HG03565 (cell line): ENCODE measurements at regions not wholly inside any gene's neighbourhood (a gene's known extent, or its start where the extent isn't known, plus 50 kb on each side); places are given as distances from the start of the nearest gene placed in this dataset.
"Not testable (repeated sequence)": the region's sequence is repeated elsewhere in the genome, so short reads cannot be mapped to it uniquely, and the experiment has no call there.

Source experiments
- ATAC-seq: cut with Tn5 transposase; IDR thresholded peaks from one replicate; pipeline ENCODE4 v1.9.1; 2021; ENCODE audit warnings: mild to moderate bottlenecking, moderate library complexity; ENCODE audit not compliant: unreplicated experiment

DNA sequence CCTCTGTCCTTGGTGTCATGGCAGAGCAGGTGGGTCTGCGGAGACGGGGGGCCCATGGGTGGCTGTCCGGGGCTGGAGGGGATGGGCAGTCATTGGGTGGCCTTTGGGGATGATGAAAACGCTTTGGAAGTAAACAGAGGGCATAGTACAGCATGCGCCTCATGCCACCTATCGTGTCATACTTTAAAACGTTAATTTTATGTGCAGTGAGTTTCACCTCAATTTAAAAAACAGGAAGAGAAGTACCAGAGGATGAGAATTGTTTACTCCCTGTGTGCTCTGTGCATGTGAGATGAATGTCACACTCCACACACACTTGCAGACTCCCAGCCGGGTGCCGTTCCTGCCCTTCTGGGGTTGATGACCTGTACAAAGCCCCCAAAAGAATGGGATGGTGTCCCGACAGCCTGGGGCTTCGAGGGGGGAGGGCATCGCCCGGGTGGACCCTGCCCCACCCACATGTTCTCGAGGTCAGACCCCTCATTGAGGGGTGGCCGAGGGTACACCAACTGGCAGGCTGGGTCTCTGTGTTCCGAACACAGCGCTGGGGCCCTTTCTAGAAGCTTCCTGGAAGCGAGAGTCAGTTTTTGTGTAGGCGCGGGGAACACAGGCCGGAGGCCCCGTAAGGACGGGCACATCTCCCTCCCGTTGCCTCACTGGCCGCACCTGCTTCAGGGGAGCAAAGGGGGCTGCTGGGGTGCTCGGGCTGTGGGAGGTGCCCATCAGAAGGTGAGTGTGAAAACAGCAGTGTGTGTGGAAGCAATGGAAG lies 153.2 kb downstream of the LAT start:
- not testable (repeated sequence) for ATAC-seq

DNA sequence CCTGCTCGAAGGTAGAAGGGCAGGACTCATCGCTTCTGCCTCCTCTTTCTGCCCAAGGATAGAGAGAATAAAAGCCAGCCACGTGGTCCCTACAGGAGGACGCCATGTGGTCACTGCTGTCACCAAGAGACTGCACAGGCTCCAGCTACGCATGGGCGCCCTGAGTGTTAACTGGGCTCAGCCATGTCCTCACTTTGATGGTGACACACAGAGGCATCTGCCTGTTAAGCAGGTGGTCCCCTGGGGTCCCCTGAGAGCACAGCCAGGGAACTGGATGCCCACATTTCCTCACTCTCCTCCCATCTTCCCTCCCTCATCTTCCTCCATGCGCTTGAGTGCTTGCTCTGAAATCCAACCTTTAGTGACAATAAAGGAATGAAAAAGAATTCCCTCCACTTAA lies 152.6 kb downstream of the LAT start:
- ATAC-seq: not testable (repeated sequence)

DNA sequence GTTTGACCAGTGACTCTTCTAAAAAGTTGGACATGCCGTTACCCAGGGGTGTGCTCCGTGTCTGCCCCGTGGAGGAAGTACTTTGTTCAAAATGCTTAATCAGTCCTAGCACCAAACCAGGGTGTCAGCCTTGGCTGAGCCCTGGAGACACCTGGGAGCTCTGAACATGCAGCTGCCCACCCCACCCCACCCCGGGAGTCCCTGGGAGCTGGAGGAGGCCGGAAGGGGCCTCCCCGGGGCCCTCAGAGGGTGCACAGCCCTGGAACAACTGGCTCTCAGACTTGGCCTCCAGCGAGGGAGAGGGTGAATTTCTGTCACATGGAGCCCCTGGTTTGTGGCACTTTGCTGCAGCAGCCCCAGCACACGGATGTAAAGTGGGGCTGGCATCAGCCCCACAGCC lies 152.1 kb downstream of the LAT start:
- not testable (repeated sequence) for ATAC-seq

DNA sequence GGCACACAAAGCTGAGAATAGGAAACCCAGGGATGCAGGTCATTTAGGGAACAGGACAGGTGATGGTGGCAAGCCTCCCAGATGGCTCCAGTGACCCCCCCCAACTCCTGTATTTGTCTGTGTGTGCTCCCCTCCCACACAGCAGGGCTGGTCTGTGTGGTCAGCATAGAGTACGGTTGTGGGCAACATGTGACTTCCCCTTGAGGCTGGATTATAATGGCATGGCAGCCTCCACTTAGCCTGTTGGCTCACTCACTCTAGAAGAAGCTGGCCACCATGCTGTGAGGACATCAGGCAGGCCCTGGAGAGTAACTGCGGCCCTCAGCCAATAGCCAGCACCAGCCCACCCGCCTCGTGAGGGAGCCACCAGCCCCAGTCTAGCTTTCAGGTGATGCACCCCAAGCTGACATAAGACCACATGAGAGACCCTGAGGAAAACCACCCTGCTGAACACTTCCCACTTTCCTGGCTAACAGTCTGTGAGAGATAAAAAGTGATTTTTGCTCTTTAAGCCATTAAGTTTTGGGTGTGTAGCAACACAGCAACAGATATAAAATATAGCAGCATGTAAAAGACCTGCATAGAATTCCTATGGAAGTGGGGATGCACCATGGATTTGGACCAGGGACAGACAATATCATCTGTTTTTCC lies 151.3 kb downstream of the LAT start:
- not testable (repeated sequence) for ATAC-seq

DNA sequence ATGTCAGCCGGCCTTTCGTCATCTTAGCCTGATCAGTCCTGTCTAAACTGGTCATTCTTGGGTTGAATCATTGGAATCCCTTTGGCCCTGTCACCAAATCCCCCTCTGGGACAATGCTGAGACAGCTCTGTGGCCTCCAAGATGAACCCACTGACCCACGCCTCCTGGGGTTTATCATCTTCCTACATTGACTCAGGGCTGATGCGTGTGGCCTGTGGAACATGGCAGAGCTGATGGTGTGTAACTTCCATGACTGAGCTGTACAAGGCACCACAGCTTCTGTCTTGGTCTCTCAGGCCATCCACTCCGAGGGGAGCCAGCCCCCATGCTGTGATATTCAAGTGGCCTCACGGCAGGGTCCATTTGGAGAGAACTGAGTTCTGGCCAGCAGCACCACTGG lies 150.2 kb downstream of the LAT start:
- ATAC-seq: not testable (repeated sequence)

DNA sequence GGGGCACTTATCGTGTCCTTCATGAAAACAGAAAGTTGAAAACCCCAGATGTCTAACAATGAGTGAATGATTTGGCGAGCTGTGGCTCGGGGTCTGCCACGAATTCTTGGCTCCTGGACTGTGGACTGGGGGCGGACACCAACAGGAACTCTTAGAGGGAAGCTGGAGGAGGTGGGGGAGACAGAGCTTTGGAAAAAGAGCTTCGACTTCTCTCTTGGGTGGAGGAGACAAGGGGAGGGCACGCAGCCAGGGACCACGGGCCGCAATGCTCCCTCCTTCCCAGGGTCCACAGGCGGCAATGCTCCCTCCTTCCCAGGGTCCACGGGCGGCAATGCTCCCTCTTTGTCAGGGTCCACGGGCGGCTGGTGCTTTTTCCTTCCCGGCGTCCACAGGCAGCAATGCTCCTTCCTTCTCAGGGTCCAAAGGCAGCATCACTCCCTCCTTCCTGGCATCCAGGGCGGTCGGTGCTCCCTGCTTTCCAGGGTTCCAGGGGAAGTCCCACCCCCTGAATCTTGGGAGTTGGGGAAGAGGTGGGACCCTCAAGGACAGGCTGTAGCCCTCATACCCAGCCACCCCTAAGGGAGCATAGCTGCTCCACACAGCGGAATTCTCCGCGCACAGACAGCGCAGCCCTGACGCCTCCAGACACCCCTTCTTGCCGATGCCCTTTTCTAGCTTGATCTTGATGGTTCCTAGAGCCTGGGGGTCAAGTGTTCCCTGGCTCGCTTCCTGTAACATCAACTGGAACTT lies 149.0 kb downstream of the LAT start:
- not testable (repeated sequence) for ATAC-seq

DNA sequence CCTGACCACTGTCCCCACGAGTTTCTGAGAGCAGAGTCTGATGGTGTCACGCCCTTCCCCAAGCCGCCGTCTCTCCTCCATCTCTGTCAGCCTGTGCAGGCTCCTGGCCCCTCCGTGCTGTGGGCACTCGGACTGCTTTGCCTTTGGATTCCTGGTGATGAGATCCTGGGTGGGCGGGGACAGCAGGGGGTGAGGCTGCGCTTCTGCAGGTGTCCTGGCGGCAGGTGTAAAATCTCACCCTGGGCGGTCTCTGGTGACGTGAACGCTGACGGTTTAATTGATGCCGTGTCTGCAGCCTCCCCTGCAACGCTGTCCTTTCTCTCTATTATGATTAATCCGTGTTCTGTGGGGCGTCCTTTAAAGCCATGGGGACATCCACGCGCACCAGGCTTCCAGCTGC lies 148.0 kb downstream of the LAT start:
- ATAC-seq: not testable (repeated sequence)

DNA sequence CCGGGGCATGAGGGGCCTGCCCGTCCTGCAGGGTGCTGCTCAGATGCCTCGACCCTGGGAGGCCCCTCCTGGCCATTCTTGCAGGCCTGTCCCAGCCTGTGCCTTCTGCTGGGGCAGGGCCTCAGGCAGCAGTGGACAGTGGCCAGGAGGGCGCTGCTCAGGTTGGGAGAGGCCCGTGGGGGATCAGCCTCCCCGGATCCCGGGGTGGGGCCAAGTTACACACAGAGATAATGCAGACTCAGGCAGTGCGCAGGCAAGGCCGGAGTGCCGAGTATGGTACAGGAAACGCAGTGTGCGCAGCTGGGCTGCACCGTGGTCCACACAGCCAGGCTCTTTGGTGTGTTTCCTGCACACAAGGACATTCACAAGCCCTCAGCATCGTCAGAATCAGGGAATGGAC lies 147.6 kb downstream of the LAT start:
- not testable (repeated sequence) for ATAC-seq

DNA sequence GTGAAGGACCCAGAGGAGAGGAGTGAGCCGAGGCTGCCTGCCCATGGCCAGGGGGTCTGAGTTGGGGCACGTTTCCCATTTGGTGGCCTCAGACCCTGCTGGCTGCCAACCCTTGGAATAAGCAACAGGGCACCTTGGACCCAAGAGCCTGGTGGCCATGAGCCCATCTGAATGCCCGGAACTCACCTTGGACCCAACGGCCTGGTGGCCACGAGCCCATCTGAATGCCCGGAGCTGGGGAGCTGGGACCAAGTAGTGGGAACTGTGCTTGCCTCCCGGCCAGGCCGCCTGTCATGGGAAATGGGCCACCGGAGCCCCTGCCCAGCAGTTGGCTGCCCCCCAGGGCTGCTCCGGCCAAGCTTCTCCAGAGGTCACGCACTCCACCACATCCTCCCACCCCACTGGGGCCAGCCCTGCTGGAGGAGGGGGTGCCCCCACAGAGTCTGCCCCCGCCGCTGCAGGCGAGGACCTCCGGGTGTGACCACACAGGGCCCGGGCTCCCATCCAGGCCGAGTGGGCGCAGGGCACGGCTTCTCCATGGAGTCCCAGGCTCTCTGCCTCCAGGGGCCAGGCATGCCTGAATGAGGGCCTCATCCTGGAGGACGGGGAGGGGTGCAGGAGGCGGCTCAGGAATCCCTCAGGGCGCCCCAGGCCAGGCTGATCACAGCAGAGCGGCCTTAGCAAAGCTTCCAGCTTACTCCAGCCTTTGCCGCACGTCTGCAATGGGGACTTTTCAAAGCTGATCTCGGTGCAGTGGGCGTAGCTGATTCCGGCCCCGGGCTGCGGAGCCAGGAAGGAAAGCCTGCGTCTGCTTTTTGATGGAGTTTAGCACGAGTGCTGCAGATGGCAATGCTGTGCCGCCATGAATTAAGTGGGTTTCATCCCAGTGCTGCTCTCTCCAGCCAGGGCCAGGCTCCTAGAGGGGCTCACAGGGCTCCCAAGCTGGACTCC lies 146.3 kb downstream of the LAT start:
- not testable (repeated sequence) for ATAC-seq

DNA sequence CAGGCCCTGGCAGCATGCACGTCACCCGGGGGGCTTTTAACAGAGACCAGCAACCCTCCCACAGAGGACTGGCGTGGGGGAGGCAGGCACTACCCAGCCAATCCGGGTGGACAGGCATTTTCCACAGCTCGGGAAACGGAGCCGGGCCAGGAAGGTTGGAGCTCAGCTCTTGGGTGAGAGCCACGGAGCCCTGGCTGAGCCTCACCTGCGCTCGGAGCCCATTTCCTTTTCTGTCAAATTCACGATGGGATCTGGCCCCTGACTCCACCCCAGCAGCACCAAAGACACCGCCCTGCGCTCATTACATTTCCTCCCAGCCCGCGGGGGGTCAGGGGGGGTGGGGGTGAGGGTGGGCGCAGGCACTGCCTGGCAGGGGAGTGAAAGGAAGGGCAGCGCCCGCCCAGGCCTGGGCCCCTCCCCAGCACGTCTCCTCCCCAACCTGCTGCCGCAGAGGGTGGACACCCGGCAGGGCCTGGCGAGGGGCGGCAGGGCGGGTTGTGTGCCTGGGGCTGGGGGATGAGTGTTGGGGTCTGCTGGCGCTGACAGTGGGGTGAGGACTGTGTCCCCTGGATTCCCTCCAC lies 145.4 kb downstream of the LAT start:
- not testable (repeated sequence) for ATAC-seq

DNA sequence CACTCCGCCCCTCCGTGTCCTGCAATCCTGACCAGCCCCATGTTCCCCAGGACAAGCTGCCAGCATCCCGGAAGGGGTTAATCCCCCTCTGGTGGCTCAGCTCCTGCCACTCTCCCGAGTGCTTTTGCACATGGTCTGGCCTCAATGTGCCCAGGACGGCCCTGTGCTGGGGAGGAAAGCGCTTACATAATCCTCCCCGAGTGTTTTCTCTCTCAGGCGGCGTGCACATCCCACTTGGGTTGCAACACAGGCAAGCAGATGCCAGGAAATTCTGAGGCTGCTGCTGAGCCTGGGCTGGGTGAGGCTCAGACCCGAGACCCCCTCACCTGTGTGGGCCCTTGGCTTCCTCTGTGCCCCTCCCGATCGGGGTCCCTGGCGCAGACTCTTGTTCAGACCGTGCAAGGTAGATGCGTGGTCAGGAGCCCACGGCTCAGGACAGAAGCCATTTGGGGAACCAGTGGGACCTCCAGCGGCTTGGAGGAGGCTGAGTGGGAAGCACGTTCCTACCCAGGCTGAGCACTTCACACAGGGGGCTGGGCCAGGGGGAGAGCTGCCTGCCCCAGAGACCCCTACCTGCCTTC lies 144.7 kb downstream of the LAT start:
- ATAC-seq: not testable (repeated sequence)

DNA sequence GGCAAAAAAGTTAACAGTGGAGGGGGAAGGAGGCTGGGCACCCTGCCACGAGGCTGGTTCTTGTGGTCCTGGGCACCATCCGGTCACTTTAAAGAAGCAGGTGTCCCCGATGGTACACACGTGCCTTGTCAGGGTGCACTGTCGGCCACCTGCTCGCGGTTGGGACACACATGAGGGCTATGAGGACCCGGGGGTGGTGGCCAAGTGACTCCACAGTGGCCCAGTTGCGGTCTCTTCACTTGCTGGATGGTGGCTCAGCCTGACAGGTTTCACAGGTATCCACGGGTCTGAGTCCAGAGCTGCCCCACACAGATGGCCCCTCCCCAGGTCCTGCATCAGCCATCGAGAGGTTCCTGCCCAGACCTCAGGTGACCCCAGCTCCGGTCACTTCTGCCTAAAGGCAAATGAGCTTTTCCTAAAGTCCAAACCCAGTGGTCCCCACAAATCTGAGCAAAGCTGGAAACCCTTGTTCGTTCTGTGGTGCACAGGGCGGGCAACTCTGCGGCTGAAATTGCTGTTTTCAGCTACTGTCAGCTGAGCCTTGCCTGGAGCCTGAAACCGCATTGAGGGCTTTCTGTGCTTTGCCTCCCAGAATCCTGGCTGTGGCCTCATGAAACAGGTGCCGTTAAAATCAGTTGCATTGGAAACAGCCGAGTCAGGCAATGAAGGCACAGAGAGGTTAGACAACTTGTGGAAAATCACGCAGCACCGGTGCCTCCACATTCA lies 144.0 kb downstream of the LAT start:
- ATAC-seq: not testable (repeated sequence)

DNA sequence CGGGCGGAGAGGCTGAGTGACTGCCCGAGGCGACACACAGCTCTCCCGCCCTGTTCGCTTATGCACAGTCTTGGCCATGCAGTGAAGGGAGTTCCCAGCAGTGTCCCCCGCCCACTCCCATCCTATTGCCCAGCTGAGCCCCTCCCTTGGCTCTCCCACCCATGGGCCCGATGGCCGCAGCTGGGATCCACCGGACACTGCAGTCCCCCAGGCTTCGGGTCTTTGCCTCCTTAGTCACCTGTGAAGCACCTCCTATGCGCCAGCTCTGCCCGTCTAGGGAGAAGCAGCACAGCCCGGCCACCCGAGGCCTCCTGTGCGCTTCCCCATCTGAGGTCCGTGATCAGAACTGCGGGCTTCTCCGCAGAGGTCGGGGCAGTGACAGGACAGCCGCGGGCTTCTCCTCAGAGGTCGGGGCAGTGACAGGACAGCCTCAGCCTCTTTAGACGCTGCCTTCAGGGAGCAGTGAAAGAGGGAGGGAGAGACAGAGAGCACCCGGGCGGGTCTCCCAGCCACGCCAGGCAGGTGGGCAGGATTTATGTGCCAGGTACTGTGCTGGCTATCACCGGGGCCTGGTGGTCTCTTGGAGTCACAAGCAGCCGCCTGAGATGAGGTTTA lies 143.1 kb downstream of the LAT start:
- ATAC-seq: not testable (repeated sequence)

DNA sequence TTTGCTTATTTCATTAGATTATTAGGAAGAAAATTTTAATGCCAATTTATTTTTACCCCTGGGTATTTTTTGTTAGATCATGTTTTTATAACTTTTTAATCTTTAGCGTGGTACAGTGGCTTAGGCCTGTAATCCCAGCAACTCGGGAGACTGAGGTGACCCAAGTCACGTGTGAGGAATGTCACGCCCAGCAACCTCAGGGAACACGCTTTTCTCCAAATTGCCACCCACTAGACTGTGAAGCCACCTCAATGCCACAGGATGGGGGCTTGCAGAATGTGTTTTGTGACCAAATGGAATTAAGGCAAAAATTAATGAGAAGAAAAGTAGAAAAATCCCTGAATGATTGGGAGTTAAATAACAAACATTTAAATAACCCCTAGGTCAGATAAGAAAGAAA lies 141.8 kb downstream of the LAT start:
- no peak for ATAC-seq

DNA sequence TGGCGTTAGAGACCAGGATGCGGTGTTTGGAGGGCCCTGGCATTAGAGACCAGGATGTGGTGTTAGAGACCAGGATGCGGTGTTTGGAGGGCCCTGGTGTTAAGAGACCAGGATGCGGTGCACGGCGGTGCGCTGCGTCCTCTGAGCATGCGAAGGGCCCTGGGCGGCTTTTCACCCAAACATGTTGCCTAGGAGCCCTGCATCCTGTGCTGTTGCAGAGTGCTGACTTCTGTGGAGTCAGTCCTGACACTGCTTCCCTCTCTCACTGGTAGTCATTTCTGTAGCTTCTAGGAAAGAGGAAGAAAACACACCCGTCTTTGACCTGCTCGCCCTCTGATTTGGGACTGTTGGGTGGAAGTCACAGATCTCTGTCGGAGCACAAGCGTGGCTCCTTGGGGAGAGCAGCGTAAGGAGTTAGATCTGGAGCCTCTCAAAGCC lies 141.2 kb downstream of the LAT start:
- ATAC-seq: no peak

DNA sequence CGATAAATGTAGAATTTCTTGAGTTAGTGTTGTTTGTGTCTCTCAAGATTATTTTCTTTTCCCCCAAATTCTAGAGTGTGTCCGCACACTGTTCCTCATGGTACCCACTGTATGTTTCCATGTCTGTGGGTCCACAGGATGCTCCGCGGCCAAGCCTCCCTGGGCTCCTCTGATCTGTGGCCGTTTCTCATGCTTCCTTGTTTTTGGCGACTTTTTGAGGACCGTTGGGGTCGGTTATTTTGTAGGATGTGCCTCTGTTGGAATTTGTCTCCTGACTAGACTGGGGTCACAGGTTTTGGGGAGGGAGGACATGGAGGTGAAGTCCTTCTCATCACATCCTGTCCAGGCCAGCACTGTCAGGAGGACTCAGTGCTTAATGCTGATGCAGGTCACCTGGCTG lies 140.0 kb downstream of the LAT start:
- no peak for ATAC-seq

DNA sequence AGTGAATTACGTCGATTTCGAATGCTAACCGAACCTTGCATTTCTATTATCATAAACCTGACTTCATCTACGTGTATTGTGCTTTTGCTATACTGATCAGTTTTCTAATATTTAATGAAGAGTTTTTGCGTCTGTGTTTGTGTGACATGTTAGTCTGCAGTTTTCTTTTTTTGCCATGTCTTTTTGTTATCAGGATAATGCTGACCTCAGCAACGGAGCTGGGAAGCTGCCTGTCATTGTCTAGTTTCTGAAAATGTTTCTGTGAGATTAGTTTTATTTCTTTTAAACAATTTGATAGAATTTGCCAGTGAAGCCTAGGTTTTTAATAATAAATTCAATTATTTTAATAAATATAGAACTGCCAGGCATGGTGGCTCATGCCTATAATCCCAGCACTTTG lies 139.3 kb downstream of the LAT start:
- not testable (repeated sequence) for ATAC-seq

DNA sequence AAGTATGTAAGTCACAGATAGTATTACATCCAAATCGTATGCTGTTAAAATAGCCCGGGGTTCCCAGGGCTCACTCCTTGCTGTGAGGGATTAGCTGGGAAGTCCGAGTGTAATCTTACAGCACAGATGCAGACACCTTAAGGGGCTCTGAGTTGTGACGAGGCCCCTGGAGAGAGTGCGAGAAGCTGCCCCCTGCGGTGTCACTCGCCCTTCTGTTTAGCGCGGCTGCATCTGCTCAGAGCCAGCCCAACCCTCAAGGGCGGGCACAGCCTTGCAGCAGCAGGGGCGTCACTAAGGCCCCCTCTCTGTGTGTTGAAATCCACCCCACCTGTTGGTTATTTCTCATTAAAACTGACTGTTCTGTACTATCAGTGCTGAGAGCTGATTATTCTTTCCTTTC lies 135.8 kb downstream of the LAT start:
- not testable (repeated sequence) for ATAC-seq
